A673 (cell line): ENCODE measurements at regions not wholly inside any gene's neighbourhood (a gene's known extent, or its start where the extent isn't known, plus 50 kb on each side); places are given as distances from the start of the nearest gene placed in this dataset.

Experiments
- BruUV-seq: library from RNA; stranded (reverse); fragments of 400-500 nt; replicated peaks from 2 replicates; lab custom pipeline; 2021; lab: Mats Ljungman, UMichigan
- CTCF ChIA-PET: fragments of 300-600 bp; sonication (Branson Sonifier 250); formaldehyde crosslinking; loops from one replicate; lab custom pipeline; 2022; ENCODE audit warnings: antibody characterized with exemption; lab: Charles Lee
- POLR2A ChIA-PET: fragments of 300-600 bp; sonication (Branson Sonifier 250); formaldehyde crosslinking; loops from one replicate; lab custom pipeline; 2022; ENCODE audit warnings: antibody characterized with exemption; ENCODE audit not compliant: low non-redundant PET; lab: Charles Lee
- DNase-seq: peaks from one replicate; pipeline ENCODE4 v3.0.0-alpha.2; 2015; ENCODE audit warnings: low spot score
- H3K27ac ChIP-seq: fragments of 200-600 bp; sonication (generic); 2 replicates; pipeline ENCODE4 v1.5.1; 2016; ENCODE audit warnings: mixed run types, low read depth, mild to moderate bottlenecking, mixed read lengths, antibody characterized with exemption, low read length; ENCODE audit not compliant: poor library complexity, severe bottlenecking
- H3K27me3 ChIP-seq: fragments of 200-600 bp; sonication (generic); replicated peaks from 2 replicates; pipeline ENCODE4 v1.6.1; 2017; ENCODE audit warnings: mixed run types, low read depth, mild to moderate bottlenecking, mixed read lengths, antibody characterized with exemption, low read length; ENCODE audit not compliant: insufficient read depth, poor library complexity
- H3K36me3 ChIP-seq: fragments of 200-600 bp; sonication (generic); 2 replicates; pipeline ENCODE4 v1.6.1; 2016; ENCODE audit warnings: mixed run types, mild to moderate bottlenecking, mixed read lengths, antibody characterized with exemption, low read length; ENCODE audit not compliant: insufficient read depth, poor library complexity, severe bottlenecking
- H3K4me1 ChIP-seq: fragments of 200-600 bp; sonication (generic); 2 replicates; pipeline ENCODE4 v1.6.1; 2017; ENCODE audit warnings: mixed run types, mild to moderate bottlenecking, mixed read lengths, antibody characterized with exemption, low read length; ENCODE audit not compliant: insufficient read depth, poor library complexity, severe bottlenecking
- H3K4me3 ChIP-seq: fragments of 200-600 bp; sonication (generic); 2 replicates; pipeline ENCODE4 v1.5.1; 2016; ENCODE audit warnings: low read depth, mixed run types, mild to moderate bottlenecking, mixed read lengths, low read length; ENCODE audit not compliant: poor library complexity, severe bottlenecking
- H3K9me3 ChIP-seq: fragments of 200-600 bp; sonication (generic); 2 replicates; pipeline ENCODE4 v1.6.1; 2016; ENCODE audit warnings: mixed run types, low read depth, mild to moderate bottlenecking, mixed read lengths, antibody characterized with exemption, low read length; ENCODE audit not compliant: poor library complexity, severe bottlenecking
- EZH2 ChIP-seq: fragments of 200-600 bp; sonication (generic); IDR thresholded peaks from 2 replicates; pipeline ENCODE4 v1.6.1; 2017; ENCODE audit warnings: borderline replicate concordance, low read depth, mild to moderate bottlenecking, mixed read lengths, antibody characterized with exemption, low read length; ENCODE audit not compliant: poor library complexity, severe bottlenecking
- intact Hi-C: fragments of 100-400 bp; cut with micrococcal nuclease; formaldehyde crosslinking; loops from one replicate; pipeline ENCODE4 v1.10.0; 2022; ENCODE audit not compliant: unreplicated experiment
- TF ChIP-seq, protein P1 (sequence below): fragments of 300-800, 200-600 bp; sonication (generic); conservative IDR thresholded peaks from 2 replicates; pipeline ENCODE4 v1.5.1; 2017; ENCODE audit warnings: low read depth, mild to moderate bottlenecking, antibody characterized with exemption, low read length, moderate library complexity, mixed read lengths

DNA sequence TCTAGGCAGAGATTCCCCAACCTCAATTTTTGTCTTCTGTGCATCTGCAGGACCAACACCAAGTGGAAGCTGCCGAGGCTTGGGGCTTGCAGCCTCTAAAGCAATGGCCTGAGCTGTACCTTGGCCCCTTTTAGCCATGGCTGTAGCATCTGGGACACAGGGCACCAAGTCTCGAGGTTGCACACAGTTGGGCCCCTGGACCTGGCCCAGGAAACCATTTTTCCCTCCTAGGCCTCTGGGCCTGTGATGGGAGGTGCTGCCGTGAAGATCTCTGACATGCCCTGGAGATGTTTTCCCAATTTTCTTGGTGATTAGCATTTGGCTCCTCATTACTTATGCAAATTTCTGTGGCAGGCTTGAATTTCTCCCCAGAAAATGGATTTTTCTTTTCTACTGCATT lies 105.7 kb upstream of the LDAH start:
- no peak for TF ChIP-seq EZH2
- TF ChIP-seq, protein P1, sequence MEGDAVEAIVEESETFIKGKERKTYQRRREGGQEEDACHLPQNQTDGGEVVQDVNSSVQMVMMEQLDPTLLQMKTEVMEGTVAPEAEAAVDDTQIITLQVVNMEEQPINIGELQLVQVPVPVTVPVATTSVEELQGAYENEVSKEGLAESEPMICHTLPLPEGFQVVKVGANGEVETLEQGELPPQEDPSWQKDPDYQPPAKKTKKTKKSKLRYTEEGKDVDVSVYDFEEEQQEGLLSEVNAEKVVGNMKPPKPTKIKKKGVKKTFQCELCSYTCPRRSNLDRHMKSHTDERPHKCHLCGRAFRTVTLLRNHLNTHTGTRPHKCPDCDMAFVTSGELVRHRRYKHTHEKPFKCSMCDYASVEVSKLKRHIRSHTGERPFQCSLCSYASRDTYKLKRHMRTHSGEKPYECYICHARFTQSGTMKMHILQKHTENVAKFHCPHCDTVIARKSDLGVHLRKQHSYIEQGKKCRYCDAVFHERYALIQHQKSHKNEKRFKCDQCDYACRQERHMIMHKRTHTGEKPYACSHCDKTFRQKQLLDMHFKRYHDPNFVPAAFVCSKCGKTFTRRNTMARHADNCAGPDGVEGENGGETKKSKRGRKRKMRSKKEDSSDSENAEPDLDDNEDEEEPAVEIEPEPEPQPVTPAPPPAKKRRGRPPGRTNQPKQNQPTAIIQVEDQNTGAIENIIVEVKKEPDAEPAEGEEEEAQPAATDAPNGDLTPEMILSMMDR = no peak
- H3K36me3 ChIP-seq = no peaks in the 10 kb centered on the region
- no peak for DNase-seq
- H3K4me3 ChIP-seq = no peak overlapping the region
- no peaks in the 10 kb centered on the region for H3K4me1 ChIP-seq
- POLR2A ChIA-PET = no interaction called here
- intact Hi-C loops = no loop called here
- H3K27ac ChIP-seq = no peak overlapping the region
- H3K27me3 ChIP-seq = peaks cover 1% of the 10 kb centered on the region
- H3K9me3 ChIP-seq = no peaks in the 10 kb centered on the region
- CTCF ChIA-PET = no interaction called here
- BruUV-seq = no TSS peak

DNA sequence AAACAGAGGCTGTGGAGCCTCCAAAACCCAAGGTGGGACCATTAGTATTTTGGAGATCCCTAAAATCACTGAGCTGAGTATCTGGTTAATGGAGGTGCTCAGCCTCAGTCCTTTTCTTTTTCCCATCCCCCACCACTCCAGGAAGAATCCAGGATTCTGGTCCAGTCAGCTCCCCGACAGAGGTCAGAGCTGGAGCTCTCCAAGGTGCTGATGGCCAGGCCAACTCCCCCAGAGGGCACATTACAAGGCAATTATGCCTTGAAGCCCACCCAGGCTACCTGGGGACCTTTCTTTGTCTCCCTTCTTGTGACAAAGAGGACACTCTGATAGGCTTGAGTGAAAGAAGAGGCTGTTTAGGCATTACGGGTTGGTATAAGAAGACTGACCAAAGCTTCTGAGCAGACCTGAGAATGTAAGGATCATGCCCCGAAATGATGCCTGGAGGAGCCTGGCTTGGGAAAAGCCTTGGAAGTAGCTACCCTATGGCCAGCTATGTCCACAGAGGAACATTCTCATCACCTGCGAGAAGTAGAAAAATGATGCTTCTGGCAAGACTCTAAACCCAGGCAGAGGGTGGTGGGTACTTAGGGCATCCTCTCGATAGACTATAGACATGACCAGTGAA lies 102.5 kb upstream of the LDAH start:
- TF ChIP-seq EZH2 = no peak
- TF ChIP-seq, protein P1 = no peak
- no peaks in the 10 kb centered on the region for H3K4me1 ChIP-seq
- BruUV-seq = no TSS peak
- no peak overlapping the region for H3K4me3 ChIP-seq
- POLR2A ChIA-PET = no interaction called here
- no peaks in the 10 kb centered on the region for H3K36me3 ChIP-seq
- H3K27me3 ChIP-seq = peaks cover 17% of the 10 kb centered on the region
- CTCF ChIA-PET = no interaction called here
- H3K27ac ChIP-seq = no peak overlapping the region
- no peaks in the 10 kb centered on the region for H3K9me3 ChIP-seq
- intact Hi-C loops = no loop called here
- no peak for DNase-seq

DNA sequence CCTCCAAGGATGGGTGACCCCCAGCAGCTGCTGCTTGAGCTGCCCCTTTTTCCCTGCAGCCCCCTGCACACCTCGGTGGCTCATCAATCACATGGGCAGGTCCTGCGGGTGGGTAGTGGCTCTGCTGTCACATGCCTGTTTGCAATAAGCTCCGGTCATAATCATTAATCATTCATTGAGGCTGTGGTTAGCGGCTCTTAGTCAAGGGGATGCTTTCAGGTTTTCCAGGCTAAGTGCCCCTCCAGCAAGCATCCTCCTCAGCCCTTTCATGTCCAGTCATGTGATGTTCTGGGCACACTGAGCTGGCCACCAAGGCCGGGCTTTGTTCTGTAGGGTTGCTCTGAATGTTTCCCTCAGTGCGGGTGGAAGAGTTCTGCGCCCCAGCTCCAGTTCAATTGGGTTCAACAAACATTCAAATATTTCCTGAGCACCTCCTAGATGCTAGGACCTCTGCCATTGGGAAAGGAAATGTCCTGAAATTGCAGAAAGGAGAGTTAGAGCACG lies 96.4 kb upstream of the LDAH start:
- DNase-seq = no peak
- Histone ChIP-seq H3K36me3 (no peaks in the 10 kb centered on the region), H3K4me1 (no peaks in the 10 kb centered on the region), H3K9me3 (no peaks in the 10 kb centered on the region), H3K27ac (no peak overlapping the region), H3K4me3 (no peak overlapping the region), H3K27me3 (peaks cover 57% of the 10 kb centered on the region)
- TF ChIP-seq, protein P1 = no peak
- no peak for TF ChIP-seq EZH2
- ChIA-PET POLR2A (no interaction called here), CTCF (no interaction called here)
- BruUV-seq = no TSS peak
- intact Hi-C loops = no loop called here
